Esophagus (tissue), 2 donors: ENCODE measurements at regions not wholly inside any gene's neighbourhood (a gene's known extent, or its start where the extent isn't known, plus 50 kb on each side); places are given as distances from the start of the nearest gene placed in this dataset.

ENCODE experiments used
- H3K27ac ChIP-seq, 2 donors: one replicate each; pipeline ENCODE4 v1.5.1; 2013; ENCODE audit warnings: low read depth in 2 of 2, mild to moderate bottlenecking in 2 of 2, inconsistent platforms in 1 of 2, low read length in 1 of 2, moderate library complexity in 1 of 2
- H3K27me3 ChIP-seq, 2 donors: one replicate each; pipeline ENCODE4 v1.6.1; 2013; ENCODE audit warnings: low read length in 2 of 2, control low read depth in 1 of 2, mild to moderate bottlenecking in 1 of 2; ENCODE audit not compliant: insufficient read depth in 2 of 2, control insufficient read depth in 1 of 2
- H3K36me3 ChIP-seq, 2 donors: one replicate each; pipeline ENCODE4 v1.6.1; 2013; ENCODE audit warnings: low read length in 1 of 2; ENCODE audit not compliant: control insufficient read depth in 2 of 2, insufficient read depth in 2 of 2
- H3K4me1 ChIP-seq, 2 donors: one replicate each; pipeline ENCODE4 v1.6.1; 2013; ENCODE audit warnings: low read length in 1 of 2; ENCODE audit not compliant: control insufficient read depth in 2 of 2, insufficient read depth in 2 of 2
- H3K4me3 ChIP-seq, 2 donors: one replicate each; pipeline ENCODE4 v1.5.1; 2013; ENCODE audit warnings: low read length in 2 of 2, mild to moderate bottlenecking in 2 of 2, low read depth in 1 of 2, moderate library complexity in 1 of 2
- H3K9me3 ChIP-seq, 2 donors: one replicate each; pipeline ENCODE4 v1.6.1; 2013; ENCODE audit warnings: mild to moderate bottlenecking in 2 of 2, low read depth in 1 of 2, low read length in 1 of 2, moderate library complexity in 1 of 2; ENCODE audit not compliant: control insufficient read depth in 2 of 2, insufficient read depth in 1 of 2
- WGBS, 2 donors: extraction: QIAGEN DNeasy Blood & Tissue Kit; methylation state at CpG; one replicate each; pipeline ENCODE4 v1.1.7; 2013; 5-methylcytosine and 5-hydroxymethylcytosine counted together
- donor health status: healthy with polysubstance abuse.
- donor health status: Bipolar disorder and iron deficiency.

DNA sequence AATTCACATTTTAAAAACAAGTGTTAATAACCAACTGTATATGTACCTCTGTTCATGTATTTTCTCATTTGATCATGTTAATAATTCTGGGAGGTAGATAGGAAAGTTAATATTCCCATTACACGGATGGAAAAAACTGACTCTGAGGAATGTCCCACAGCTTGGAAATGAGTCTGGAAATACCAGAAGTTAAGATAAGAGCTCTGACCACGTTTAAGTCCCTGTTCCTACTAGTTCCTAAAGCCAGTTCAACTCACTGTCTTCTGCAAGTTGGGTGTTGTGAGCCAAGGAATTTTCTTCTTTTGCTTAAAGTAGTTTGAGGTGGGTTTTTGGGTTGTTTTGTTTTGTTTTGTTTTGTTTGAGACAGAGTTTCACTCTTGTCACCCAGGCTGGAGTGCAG lies 104.5 kb downstream of the TMEM30B start:
- H3K36me3 ChIP-seq: no peaks in the 10 kb centered on the region
- no peak overlapping the region for H3K27ac ChIP-seq
- peaks cover 2 to 3% of the 10 kb centered on the region in 2 donors for H3K4me1 ChIP-seq
- no peak overlapping the region for H3K4me3 ChIP-seq
- 71 to 78% methylated on average over 2 of the region's 2 CpGs for WGBS, 2 donors
- no peaks in the 10 kb centered on the region for H3K9me3 ChIP-seq
- H3K27me3 ChIP-seq: no peaks in the 10 kb centered on the region

DNA sequence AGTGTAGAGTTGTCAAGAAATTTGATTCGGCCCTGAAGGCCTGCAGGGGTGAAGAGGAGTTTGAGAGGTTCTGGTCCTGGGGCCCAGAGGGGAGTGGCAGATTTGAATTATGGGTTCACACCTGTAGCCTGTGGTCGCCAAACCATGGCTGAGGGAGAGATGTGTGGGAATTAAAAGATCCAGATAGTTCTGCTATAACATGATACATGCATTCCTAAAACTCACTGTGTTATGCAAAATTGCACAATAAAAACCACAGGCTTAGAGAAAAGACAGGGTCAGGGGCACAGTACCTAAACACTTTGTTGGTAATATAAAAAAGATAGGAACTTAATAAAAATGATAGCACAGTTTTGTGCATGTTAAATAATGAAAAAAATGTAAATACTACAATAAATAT lies 106.2 kb downstream of the TMEM30B start:
- H3K9me3 ChIP-seq: no peaks in the 10 kb centered on the region
- H3K36me3 ChIP-seq: no peaks in the 10 kb centered on the region
- WGBS, 2 donors: 70 to 81% methylated on average over 2 of the region's 2 CpGs
- H3K4me3 ChIP-seq: no peak overlapping the region
- peaks cover 2 to 3% of the 10 kb centered on the region in 2 donors for H3K4me1 ChIP-seq
- no peak overlapping the region for H3K27ac ChIP-seq
- no peaks in the 10 kb centered on the region for H3K27me3 ChIP-seq

DNA sequence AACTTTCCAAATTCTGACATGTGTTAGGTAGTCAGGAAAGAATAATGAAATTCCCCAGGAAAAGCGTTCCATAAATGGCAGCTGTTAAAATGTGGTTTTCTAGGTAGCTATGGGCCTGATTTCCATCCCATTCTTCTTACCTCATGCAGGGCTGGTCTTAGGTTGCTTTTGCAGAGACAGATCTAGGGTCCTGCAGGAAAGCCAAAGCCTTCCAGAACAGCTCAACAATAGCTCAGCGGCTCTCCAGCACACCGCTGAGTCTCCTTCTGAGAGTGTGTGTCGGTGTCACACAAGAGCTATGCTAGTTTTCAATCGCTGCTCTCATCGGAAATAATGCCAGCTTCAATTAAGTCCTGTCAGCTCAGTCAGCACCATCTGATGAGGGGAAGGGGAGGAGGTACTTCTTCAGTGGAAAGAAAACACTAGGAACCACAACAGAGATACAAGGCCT lies 106.7 kb downstream of the TMEM30B start:
- no peaks in the 10 kb centered on the region for H3K36me3 ChIP-seq
- no peak overlapping the region for H3K4me3 ChIP-seq
- H3K9me3 ChIP-seq: no peaks in the 10 kb centered on the region
- H3K27ac ChIP-seq: no peak overlapping the region
- WGBS, 2 donors: 78 to 85% methylated on average over 6 of the region's 6 CpGs
- no peaks in the 10 kb centered on the region for H3K27me3 ChIP-seq
- H3K4me1 ChIP-seq: peaks cover 2 to 3% of the 10 kb centered on the region in 2 donors

DNA sequence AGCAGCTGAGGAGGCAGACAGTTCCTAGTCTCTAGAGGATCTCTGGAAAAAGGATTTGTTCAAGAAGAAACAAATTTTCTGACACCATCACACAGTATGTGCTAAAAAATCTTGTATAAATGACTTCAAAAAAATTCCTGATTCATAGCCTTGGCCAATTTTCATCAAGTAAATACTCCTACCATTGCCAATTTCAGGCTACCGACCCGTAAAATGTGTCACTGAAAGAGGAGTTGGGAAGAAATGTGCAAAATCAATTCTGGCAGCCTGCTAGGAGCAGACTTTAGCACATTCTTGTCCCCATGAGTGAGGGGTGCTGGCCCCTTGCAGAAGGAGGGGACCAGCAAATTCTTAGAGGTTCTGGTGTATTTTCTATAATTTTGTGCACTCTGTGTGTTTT lies 109.4 kb downstream of the TMEM30B start:
- Histone ChIP-seq H3K27ac (no peak overlapping the region), H3K27me3 (no peaks in the 10 kb centered on the region), H3K4me1 (no peaks in the 10 kb centered on the region), H3K4me3 (no peak overlapping the region), H3K9me3 (no peaks in the 10 kb centered on the region), H3K36me3 (no peaks in the 10 kb centered on the region)
- WGBS, 2 donors: 33 to 47% methylated on average over 2 of the region's 2 CpGs

DNA sequence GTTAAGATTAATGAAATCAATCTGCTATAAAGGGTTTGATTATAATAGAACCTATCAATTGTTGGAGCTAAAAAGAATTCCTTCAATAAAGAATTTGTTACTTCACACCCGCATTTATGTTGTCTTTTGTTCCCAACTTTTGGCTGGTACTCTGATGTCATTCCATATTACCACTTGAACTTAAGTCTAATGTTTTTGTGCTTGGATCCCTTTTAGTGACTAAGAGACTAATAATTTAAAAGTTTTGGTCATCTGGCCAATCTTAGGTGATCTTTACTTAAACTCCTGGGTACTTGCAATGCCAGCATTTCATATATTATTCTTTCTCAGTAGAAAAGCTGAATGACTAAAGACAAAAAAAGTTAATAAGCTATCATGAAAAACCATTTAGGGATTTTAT lies 113.0 kb downstream of the TMEM30B start:
- Histone ChIP-seq H3K9me3 (no peaks in the 10 kb centered on the region), H3K4me3 (no peak overlapping the region), H3K36me3 (no peaks in the 10 kb centered on the region), H3K27me3 (no peaks in the 10 kb centered on the region), H3K27ac (no peak overlapping the region), H3K4me1 (no peaks in the 10 kb centered on the region)
- 92 to 94% methylated on average over 1 of the region's 1 CpG for WGBS, 2 donors

DNA sequence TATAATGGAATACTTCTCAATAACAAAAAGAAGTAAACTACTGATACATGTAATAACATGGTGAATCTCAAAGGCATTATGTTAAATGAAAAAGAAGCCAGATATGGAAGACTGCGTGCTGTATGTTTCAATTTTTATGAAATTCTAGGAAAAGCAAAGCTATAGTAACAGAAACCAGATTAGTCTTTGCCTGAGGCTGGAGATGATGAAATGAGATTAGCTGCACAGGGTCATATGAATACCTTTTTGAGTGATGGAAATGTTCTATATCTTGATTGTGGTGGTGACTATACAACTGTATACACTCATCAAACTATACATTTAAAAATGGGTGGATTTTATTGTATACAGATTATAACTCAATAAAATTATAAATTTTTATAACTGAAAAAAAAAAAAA lies 113.5 kb downstream of the TMEM30B start:
- no peaks in the 10 kb centered on the region for H3K36me3 ChIP-seq
- no peaks in the 10 kb centered on the region for H3K27me3 ChIP-seq
- no peak overlapping the region for H3K27ac ChIP-seq
- no peaks in the 10 kb centered on the region for H3K9me3 ChIP-seq
- WGBS, 2 donors: 91 to 93% methylated on average over 1 of the region's 1 CpG
- no peaks in the 10 kb centered on the region for H3K4me1 ChIP-seq
- no peak overlapping the region for H3K4me3 ChIP-seq

DNA sequence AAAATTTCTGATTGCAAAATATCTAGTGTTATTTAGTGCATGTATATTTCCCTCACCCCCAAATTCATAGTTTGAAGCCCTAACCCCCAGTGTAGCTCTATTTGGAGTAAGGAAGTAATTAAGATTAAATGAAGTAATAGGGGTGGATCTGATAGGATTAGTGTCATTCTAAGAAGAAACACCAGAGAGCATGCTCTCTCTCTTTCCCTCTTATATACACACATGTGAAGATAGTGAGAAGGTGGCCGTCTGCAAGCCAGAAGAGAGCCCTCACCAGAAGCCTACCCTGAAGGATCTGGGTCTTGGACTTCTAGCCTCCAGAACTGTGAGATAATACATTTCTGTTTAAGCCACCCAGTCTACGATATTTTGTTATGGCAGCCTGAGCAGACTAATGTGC lies 120.3 kb downstream of the TMEM30B start:
- H3K9me3 ChIP-seq: no peaks in the 10 kb centered on the region
- H3K27ac ChIP-seq: no peak overlapping the region
- no peaks in the 10 kb centered on the region for H3K27me3 ChIP-seq
- H3K36me3 ChIP-seq: no peaks in the 10 kb centered on the region
- H3K4me3 ChIP-seq: no peak overlapping the region
- no peaks in the 10 kb centered on the region for H3K4me1 ChIP-seq
- WGBS, 2 donors: 90 to 91% methylated on average over 2 of the region's 2 CpGs

DNA sequence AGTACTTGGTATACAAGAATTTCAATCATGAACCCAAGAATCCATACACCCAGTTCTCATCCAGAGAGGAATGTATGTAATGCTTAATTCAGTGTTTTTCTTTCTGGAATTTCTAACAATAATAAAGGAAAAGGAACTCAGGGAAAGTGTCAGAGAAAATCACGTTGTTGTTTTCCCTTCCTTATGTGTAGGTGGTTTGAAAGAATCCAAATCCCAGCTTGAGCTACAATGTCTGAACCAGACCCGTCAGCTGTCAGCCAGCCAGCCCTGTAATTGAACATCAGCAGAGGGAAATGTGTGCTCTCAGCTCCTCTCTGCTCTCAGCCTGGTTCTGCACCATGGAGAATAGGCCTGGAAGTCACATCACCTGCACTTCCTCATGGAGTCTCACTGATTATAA lies 126.5 kb downstream of the TMEM30B start:
- Histone ChIP-seq H3K27me3 (no peaks in the 10 kb centered on the region), H3K4me1 (no peaks in the 10 kb centered on the region), H3K27ac (no peak overlapping the region), H3K4me3 (no peak overlapping the region), H3K36me3 (no peaks in the 10 kb centered on the region), H3K9me3 (no peaks in the 10 kb centered on the region)
- WGBS, 2 donors: 50 to 56% methylated on average over 2 of the region's 2 CpGs

DNA sequence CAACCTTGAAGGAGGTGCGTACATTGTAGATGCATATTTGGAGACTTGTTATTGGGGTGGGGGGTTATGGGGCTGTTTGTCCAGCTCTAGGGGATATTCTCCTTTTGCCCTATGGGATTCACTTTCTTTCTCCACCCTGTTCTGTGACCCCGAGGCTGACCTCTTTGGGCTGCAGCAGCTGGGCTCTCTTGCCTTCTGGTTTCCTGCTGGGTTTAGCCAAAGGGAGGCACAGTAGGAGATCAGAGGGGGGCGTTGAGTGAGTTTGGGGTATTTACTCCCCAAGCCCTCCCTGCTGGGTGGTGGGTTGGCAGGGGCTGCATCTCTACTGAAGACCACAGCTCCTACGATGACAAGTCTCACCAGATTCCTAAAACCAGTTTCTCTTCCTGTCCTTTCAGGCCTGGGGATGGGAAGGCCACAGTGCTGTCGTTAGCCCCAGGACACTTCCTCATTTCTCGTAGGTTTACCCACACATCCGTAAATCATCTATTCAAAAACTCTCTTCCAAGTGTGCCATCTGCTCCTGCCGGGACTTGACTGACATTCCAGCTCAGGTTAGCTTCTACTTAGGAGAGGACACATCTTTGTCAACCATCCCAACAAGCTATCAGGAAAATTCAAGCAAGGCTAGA lies 127.1 kb downstream of the TMEM30B start:
- Histone ChIP-seq H3K4me1 (no peaks in the 10 kb centered on the region), H3K4me3 (no peak overlapping the region), H3K9me3 (no peaks in the 10 kb centered on the region), H3K27me3 (no peaks in the 10 kb centered on the region), H3K27ac (no peak overlapping the region), H3K36me3 (no peaks in the 10 kb centered on the region)
- 64 to 65% methylated on average over 8 of the region's 8 CpGs for WGBS, 2 donors

DNA sequence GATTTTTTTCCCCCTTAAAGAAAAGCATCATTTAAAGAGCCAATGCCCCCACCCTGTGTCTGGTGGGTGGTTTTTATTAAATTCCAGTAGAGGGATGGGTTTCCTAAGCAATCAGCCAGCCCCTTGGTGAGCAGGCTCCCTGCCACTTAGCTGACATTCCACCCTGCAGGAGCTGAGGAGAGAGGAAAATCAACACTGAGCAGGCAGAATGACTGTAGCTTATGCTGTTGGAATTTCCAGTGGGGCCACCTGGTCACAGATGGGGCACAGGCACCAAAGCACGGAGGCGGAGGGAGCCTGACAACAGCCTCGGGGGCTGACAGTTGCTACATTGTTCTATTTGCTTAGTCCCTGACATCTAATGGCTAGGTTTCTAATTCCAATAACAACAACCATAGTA lies 127.7 kb downstream of the TMEM30B start:
- H3K4me3 ChIP-seq: no peak overlapping the region
- H3K27me3 ChIP-seq: no peaks in the 10 kb centered on the region
- no peak overlapping the region for H3K27ac ChIP-seq
- no peaks in the 10 kb centered on the region for H3K9me3 ChIP-seq
- H3K36me3 ChIP-seq: no peaks in the 10 kb centered on the region
- 81 to 88% methylated on average over 3 of the region's 3 CpGs for WGBS, 2 donors
- no peaks in the 10 kb centered on the region for H3K4me1 ChIP-seq
